HEK293T (cell line): ENCODE measurements at regions not wholly inside any gene's neighbourhood (a gene's known extent, or its start where the extent isn't known, plus 50 kb on each side); places are given as distances from the start of the nearest gene placed in this dataset.

Source experiments
- LEF1 ChIP-seq: fragments of 450-650 bp; IDR thresholded peaks from 2 replicates; pipeline ENCODE4 v1.6.1; 2017; ENCODE audit warnings: mild to moderate bottlenecking, borderline replicate concordance
- SP1 ChIP-seq: fragments of 450-650 bp; IDR thresholded peaks from 2 replicates; pipeline ENCODE4 v1.6.1; 2017

DNA sequence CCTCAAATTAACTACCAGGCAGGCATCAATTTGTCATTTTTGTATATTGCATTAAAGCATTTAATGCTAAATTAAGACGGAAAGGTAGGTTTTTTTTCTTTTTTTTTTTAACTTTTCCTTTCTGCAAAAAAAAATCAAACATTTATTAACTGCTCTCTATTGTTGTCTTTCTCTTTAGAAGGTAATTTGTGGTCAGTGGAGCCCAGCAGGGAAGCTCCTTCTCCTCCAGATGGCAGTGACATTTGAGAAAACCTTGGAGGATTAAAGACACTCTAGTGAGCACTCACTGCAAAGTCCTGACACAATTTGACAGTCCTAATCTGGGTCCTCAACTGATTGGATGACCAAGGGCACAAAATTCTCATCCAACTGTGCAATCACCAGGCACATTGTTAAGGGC lies 102.4 kb downstream of the SLIT2 start:
- no peak for TF ChIP-seq SP1
- no peak for TF ChIP-seq LEF1
